ENCODE measurements at regions not wholly inside any gene's neighbourhood (a gene's known extent, or its start where the extent isn't known, plus 50 kb on each side); places are given as distances from the start of the nearest gene placed in this dataset.
"Not testable (repeated sequence)": the region's sequence is repeated elsewhere in the genome, so short reads cannot be mapped to it uniquely, and the experiment has no call there.

DNA sequence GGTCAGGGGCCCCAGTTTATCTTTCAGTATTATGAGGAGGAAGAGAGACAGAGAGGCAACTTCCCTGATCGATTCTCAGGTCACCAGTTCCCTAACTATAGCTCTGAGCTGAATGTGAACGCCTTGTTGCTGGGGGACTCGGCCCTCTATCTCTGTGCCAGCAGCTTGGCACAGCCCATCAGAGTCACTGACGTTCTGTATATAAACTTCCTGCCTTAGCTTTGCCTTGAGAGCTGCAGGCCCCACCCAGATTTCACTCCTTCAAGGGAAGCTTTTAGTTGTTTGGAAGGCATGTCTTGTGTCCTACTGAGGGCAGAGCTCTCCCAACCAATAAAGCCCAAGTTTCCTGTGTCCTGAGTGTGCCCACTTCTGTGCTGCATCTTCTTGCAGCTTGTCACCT lies 242.5 kb upstream of the PRSS58 start:
- no peaks in the 10 kb centered on the region for H3K27me3 ChIP-seq
- intact Hi-C loops (cut with DNase I): no loop called here
- no peak overlapping the region for H3K4me3 ChIP-seq
- no peak for DNase-seq (ENCODE audit: extremely low spot score in 2 of 2)
- TF ChIP-seq POLR2AphosphoS5 (IDR thresholded peaks at IDR 0.05; ENCODE audit: insufficient read depth in 1 of 2, low read depth in 1 of 2) (no peak), POLR2A (IDR thresholded peaks at IDR 0.05) (no peak)
- TF ChIP-seq, protein P1, sequence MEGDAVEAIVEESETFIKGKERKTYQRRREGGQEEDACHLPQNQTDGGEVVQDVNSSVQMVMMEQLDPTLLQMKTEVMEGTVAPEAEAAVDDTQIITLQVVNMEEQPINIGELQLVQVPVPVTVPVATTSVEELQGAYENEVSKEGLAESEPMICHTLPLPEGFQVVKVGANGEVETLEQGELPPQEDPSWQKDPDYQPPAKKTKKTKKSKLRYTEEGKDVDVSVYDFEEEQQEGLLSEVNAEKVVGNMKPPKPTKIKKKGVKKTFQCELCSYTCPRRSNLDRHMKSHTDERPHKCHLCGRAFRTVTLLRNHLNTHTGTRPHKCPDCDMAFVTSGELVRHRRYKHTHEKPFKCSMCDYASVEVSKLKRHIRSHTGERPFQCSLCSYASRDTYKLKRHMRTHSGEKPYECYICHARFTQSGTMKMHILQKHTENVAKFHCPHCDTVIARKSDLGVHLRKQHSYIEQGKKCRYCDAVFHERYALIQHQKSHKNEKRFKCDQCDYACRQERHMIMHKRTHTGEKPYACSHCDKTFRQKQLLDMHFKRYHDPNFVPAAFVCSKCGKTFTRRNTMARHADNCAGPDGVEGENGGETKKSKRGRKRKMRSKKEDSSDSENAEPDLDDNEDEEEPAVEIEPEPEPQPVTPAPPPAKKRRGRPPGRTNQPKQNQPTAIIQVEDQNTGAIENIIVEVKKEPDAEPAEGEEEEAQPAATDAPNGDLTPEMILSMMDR (IDR thresholded peaks at IDR 0.05): no peak
- peaks cover 5% of the 10 kb centered on the region for H3K4me1 ChIP-seq
- H3K27ac ChIP-seq: no peak overlapping the region
- no peaks in the 10 kb centered on the region for H3K36me3 ChIP-seq
- no peaks in the 10 kb centered on the region for H3K9me3 ChIP-seq

DNA sequence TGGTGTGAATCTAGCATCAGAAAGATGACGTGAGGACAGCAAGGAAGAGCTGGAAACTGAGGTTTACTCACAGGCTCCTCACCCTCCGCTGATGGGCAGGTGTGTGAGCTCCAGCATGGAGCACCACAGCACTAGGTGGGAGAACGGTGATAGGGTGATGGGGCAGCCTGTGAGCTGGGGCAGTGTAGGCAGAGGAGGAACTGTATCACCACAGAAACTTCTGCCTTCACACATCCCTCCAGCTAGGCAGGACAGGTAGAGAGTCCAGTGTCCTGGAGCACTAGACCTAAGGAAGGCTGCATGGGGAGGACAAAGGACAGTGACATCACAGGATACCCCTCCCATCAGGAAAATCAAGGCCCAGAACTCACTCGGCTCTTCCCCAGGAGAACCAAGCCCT lies 241.8 kb upstream of the PRSS58 start:
- TF ChIP-seq, protein P1 (IDR thresholded peaks at IDR 0.05): no peak
- TF ChIP-seq POLR2A (IDR thresholded peaks at IDR 0.05) (no peak), POLR2AphosphoS5 (IDR thresholded peaks at IDR 0.05; ENCODE audit: insufficient read depth in 1 of 2, low read depth in 1 of 2) (no peak)
- H3K4me3 ChIP-seq: no peak overlapping the region
- H3K27me3 ChIP-seq: no peaks in the 10 kb centered on the region
- no peak for DNase-seq (ENCODE audit: extremely low spot score in 2 of 2)
- intact Hi-C loops (cut with DNase I): no loop called here
- H3K36me3 ChIP-seq: no peaks in the 10 kb centered on the region
- H3K27ac ChIP-seq: no peak overlapping the region
- H3K9me3 ChIP-seq: no peaks in the 10 kb centered on the region
- peaks cover 5% of the 10 kb centered on the region for H3K4me1 ChIP-seq

DNA sequence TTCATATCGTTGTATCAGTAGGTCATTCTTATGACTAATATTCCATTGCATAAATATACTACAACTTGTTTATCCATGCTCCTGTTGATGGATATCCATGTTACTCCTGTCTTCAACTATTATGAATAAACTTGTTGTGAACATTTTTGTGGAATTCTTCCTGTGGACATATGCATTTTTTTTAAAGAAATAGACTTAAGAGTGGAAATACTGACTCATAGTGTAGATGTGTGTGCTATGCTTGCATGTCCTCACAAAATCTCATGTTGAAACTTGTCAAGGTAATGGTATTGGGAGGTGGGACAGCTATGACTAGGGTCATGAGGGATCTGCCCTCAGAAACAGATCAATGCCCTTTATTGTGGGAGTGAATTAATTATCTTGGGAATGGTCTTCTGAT lies 240.5 kb upstream of the PRSS58 start:
- TF ChIP-seq POLR2A (IDR thresholded peaks at IDR 0.05) (no peak), POLR2AphosphoS5 (IDR thresholded peaks at IDR 0.05; ENCODE audit: insufficient read depth in 1 of 2, low read depth in 1 of 2) (no peak)
- TF ChIP-seq, protein P1 (IDR thresholded peaks at IDR 0.05): no peak
- H3K27me3 ChIP-seq: no peaks in the 10 kb centered on the region
- H3K27ac ChIP-seq: no peak overlapping the region
- intact Hi-C loops (cut with DNase I): no loop called here
- no peaks in the 10 kb centered on the region for H3K36me3 ChIP-seq
- no peak overlapping the region for H3K4me3 ChIP-seq
- H3K9me3 ChIP-seq: no peaks in the 10 kb centered on the region
- DNase-seq (ENCODE audit: extremely low spot score in 2 of 2): no peak
- H3K4me1 ChIP-seq: peaks cover 5% of the 10 kb centered on the region

DNA sequence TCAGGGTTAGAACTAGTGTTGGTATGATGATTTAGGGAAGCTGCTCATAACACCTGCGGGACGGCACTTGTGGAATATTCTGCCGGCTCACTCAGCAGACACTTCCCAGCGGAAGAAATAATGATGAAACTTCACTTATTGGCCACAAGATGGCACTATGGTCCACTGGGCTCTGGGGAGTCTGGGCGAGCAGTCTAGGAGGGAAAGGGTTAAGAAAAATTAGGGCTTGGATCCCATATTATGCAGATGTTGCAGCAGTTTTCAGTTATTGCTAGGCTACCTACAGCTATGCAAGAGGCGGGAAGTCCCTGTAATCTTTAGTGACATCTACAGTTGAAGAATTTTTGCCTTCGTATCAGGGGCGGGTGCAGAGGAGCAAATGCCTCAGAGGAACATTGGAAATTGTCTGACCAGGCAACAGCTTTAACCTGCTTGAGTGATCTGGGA lies 238.7 kb upstream of the PRSS58 start:
- Histone ChIP-seq H3K9me3 (no peaks in the 10 kb centered on the region), H3K27ac (no peak overlapping the region), H3K4me1 (peaks cover 5% of the 10 kb centered on the region), H3K4me3 (no peak overlapping the region), H3K27me3 (no peaks in the 10 kb centered on the region), H3K36me3 (no peaks in the 10 kb centered on the region)
- intact Hi-C loops (cut with DNase I): no loop called here
- TF ChIP-seq POLR2A (IDR thresholded peaks at IDR 0.05): no peak
- TF ChIP-seq, protein P1 (IDR thresholded peaks at IDR 0.05): peak in 2 of 3 experiments; percentile 28 to 48
- no peak for DNase-seq (ENCODE audit: extremely low spot score in 2 of 2)

DNA sequence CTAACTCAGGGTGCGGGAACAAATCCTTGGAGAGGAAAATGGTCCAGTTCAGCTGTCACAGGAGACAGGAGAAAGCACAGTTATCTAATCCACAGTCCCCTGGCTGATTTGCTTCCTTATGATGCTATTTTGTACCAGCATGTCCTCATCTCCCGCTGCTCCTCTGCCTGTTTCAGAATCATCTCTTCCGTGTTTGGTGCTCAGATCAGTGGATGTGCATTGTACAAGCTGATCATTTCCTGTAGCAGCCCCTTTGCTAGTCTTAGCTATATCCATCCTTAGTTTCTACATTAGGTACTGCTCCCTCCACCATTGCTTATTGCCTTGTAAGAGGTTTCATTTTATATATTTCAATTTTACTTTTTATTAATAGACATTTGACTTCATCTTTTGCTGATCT lies 238.0 kb upstream of the PRSS58 start:
- H3K4me3 ChIP-seq; DNase-seq (ENCODE audit: extremely low spot score in 2 of 2); intact Hi-C loops (cut with DNase I); H3K9me3 ChIP-seq; H3K27me3 ChIP-seq; H3K36me3 ChIP-seq; H3K27ac ChIP-seq; H3K4me1 ChIP-seq: not testable (repeated sequence)

DNA sequence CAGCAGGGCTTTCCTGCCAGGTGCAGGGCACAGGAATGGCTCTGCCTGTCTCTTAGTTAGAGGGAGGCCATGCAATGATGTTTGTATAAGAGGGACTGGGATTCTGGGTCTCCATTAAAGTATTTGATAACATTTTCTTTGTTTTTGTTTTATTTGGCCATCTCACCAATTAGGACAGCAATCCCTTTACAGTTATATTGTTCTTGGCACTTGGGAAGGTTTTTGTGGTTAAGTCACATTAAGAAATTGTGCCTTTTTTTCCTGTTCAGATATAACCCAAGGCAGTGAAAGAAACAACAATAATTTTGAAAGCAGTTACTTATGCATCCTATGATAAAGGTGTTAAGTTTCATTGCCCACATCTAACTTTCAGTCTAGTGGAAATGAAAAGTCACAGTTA lies 237.4 kb upstream of the PRSS58 start:
- H3K4me3 ChIP-seq; H3K27ac ChIP-seq; DNase-seq (ENCODE audit: extremely low spot score in 2 of 2); H3K27me3 ChIP-seq; H3K4me1 ChIP-seq; intact Hi-C loops (cut with DNase I); H3K9me3 ChIP-seq; H3K36me3 ChIP-seq: not testable (repeated sequence)

Measured in vagina (tissue), 2 donors.